Astrocyte (in vitro differentiated cells and primary cell): ENCODE measurements at regions not wholly inside any gene's neighbourhood (a gene's known extent, or its start where the extent isn't known, plus 50 kb on each side); places are given as distances from the start of the nearest gene placed in this dataset.

Experiments used
- DNase-seq: peaks from one replicate; pipeline ENCODE4 v3.0.0-alpha.2; 2010; ENCODE audit warnings: low read depth
- FAIRE-seq: peaks from 2 replicates; lab custom pipeline; 2011; peaks lifted over from hg19 to GRCh38; lab: Jason Lieb, UNC
- H2AFZ ChIP-seq: 2 replicates; pipeline ENCODE4 v1.6.0; 2012; ENCODE audit warnings: low read depth, low read length, inconsistent platforms
- H3K27ac ChIP-seq: 2 replicates; pipeline ENCODE4 v1.5.1; 2011; ENCODE audit warnings: low read depth, low read length, inconsistent platforms
- H3K27me3 ChIP-seq: 2 replicates; pipeline ENCODE4 v1.6.0; 2011; ENCODE audit warnings: low read length, inconsistent platforms; ENCODE audit not compliant: insufficient read depth
- H3K36me3 ChIP-seq: 2 replicates; pipeline ENCODE4 v1.5.1; 2011; ENCODE audit warnings: low read length, inconsistent platforms; ENCODE audit not compliant: insufficient read depth
- H3K4me1 ChIP-seq: 2 replicates; pipeline ENCODE4 v1.5.1; 2011; ENCODE audit warnings: low read length, inconsistent platforms; ENCODE audit not compliant: insufficient read depth
- H3K4me2 ChIP-seq: 2 replicates; pipeline ENCODE4 v1.6.0; 2012; ENCODE audit warnings: low read length, inconsistent platforms
- H3K4me3 ChIP-seq: 2 replicates; pipeline ENCODE4 v1.5.1; 2011; ENCODE audit warnings: low read depth, mild to moderate bottlenecking, low read length, inconsistent platforms; ENCODE audit not compliant: insufficient read depth
- H3K79me2 ChIP-seq: 2 replicates; pipeline ENCODE4 v1.6.0; 2012; ENCODE audit warnings: mild to moderate bottlenecking, low read length, inconsistent platforms; ENCODE audit not compliant: insufficient read depth
- H3K9ac ChIP-seq: 2 replicates; pipeline ENCODE4 v1.6.0; 2012; ENCODE audit warnings: mild to moderate bottlenecking, low read length, inconsistent platforms
- H3K9me3 ChIP-seq: 2 replicates; pipeline ENCODE4 v1.5.1; 2012; ENCODE audit warnings: low read depth, mild to moderate bottlenecking, low read length, inconsistent platforms; ENCODE audit not compliant: insufficient read depth
- H4K20me1 ChIP-seq: 2 replicates; pipeline ENCODE4 v1.6.0; 2012; ENCODE audit warnings: low read length, inconsistent platforms; ENCODE audit not compliant: insufficient read depth
- H3K27ac Mint-ChIP-seq: one replicate; pipeline ENCODE4 v1.8.0; 2021; ENCODE audit warnings: mild to moderate bottlenecking, mixed read lengths; ENCODE audit not compliant: unreplicated experiment
- H3K27me3 Mint-ChIP-seq: one replicate; pipeline ENCODE4 v1.8.0; 2021; ENCODE audit warnings: low read depth, mixed read lengths; ENCODE audit not compliant: unreplicated experiment
- H3K36me3 Mint-ChIP-seq: one replicate; pipeline ENCODE4 v1.8.0; 2021; ENCODE audit warnings: low read depth, mixed read lengths; ENCODE audit not compliant: unreplicated experiment
- H3K4me1 Mint-ChIP-seq: one replicate; pipeline ENCODE4 v1.8.0; 2021; ENCODE audit warnings: low read depth, mixed read lengths; ENCODE audit not compliant: unreplicated experiment
- H3K4me3 Mint-ChIP-seq: one replicate; pipeline ENCODE4 v1.8.0; 2021; ENCODE audit warnings: mild to moderate bottlenecking, moderate library complexity, mixed read lengths; ENCODE audit not compliant: unreplicated experiment
- H3K9me3 Mint-ChIP-seq: one replicate; pipeline ENCODE4 v1.8.0; 2021; ENCODE audit warnings: mild to moderate bottlenecking, mixed read lengths; ENCODE audit not compliant: unreplicated experiment
- CTCF ChIP-seq: IDR thresholded peaks from 2 replicates; pipeline ENCODE4 v1.5.1; 2011; ENCODE audit warnings: low read depth, mild to moderate bottlenecking, inconsistent platforms, low read length, moderate library complexity; ENCODE audit not compliant: insufficient read depth
- EZH2 ChIP-seq: IDR thresholded peaks from 2 replicates; pipeline ENCODE4 v1.6.1; 2012; ENCODE audit warnings: mild to moderate bottlenecking, low read length, inconsistent platforms; ENCODE audit not compliant: insufficient read depth

- Histone ChIP-seq H3K9ac (no peak overlapping the region), H3K4me1 (no peaks in the 10 kb centered on the region), H3K27ac (no peak overlapping the region), H3K27me3 (no peaks in the 10 kb centered on the region), H4K20me1 (no peaks in the 10 kb centered on the region), H3K36me3 (no peaks in the 10 kb centered on the region), H3K79me2 (no peaks in the 10 kb centered on the region), H3K9me3 (no peaks in the 10 kb centered on the region), H3K4me2 (no peak overlapping the region), H3K4me3 (no peak overlapping the region), H2AFZ (no peak overlapping the region)
- Mint-ChIP-seq H3K27me3 (no peaks in the 10 kb centered on the region), H3K4me1 (peaks cover 2% of the 10 kb centered on the region), H3K4me3 (no peak overlapping the region), H3K9me3 (peaks cover 6% of the 10 kb centered on the region), H3K36me3 (no peaks in the 10 kb centered on the region), H3K27ac (no peak overlapping the region)
- FAIRE-seq (no peak), DNase-seq (no peak)
- TF ChIP-seq EZH2 (no peak), CTCF (no peak)
Observed at GRCh38 chr9:11016081-11016480, 403.3 kb upstream of the PTPRD start.

- H3K4me1 ChIP-seq = no peaks in the 10 kb centered on the region
- no peak for FAIRE-seq
- no peaks in the 10 kb centered on the region for H3K4me1 Mint-ChIP-seq
- H3K36me3 ChIP-seq = no peaks in the 10 kb centered on the region
- TF ChIP-seq CTCF (no peak), EZH2 (no peak)
- no peaks in the 10 kb centered on the region for H4K20me1 ChIP-seq
- no peak overlapping the region for H3K27ac Mint-ChIP-seq
- no peaks in the 10 kb centered on the region for H3K9me3 Mint-ChIP-seq
- no peak overlapping the region for H3K27ac ChIP-seq
- H3K4me3 ChIP-seq = no peak overlapping the region
- H3K4me3 Mint-ChIP-seq = no peak overlapping the region
- H3K4me2 ChIP-seq = no peak overlapping the region
- no peak overlapping the region for H2AFZ ChIP-seq
- H3K9ac ChIP-seq = no peak overlapping the region
- no peaks in the 10 kb centered on the region for H3K36me3 Mint-ChIP-seq
- no peaks in the 10 kb centered on the region for H3K9me3 ChIP-seq
- H3K27me3 ChIP-seq = no peaks in the 10 kb centered on the region
- peaks cover 5% of the 10 kb centered on the region for H3K27me3 Mint-ChIP-seq
- H3K79me2 ChIP-seq = no peaks in the 10 kb centered on the region
- DNase-seq = no peak
Observed at GRCh38 chr9:11023201-11023600, 410.4 kb upstream of the PTPRD start.

DNA sequence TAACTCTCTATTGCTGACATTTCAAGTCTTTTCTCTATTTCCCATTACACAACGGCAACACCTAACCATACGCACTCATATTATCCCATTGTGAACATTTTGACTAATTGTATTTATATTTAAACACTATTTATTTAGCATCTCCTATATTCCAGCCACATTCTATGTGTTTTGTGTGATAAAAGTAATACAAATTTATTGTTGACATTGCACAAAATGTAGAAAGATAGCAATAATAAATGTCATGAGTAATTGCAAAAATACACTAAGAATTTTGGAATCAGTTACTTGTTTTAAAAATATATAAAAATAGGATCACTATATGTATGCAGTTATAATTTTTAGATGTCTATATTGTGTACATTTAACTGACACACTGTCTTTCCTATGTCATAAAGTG is 413.0 kb upstream of the PTPRD start:
- Mint-ChIP-seq H3K36me3 (no peaks in the 10 kb centered on the region), H3K27me3 (peaks cover 5% of the 10 kb centered on the region), H3K9me3 (no peaks in the 10 kb centered on the region), H3K27ac (no peak overlapping the region), H3K4me3 (no peak overlapping the region), H3K4me1 (no peaks in the 10 kb centered on the region)
- Histone ChIP-seq H3K4me1 (no peaks in the 10 kb centered on the region), H3K9ac (no peak overlapping the region), H3K27ac (no peak overlapping the region), H3K4me2 (no peak overlapping the region), H3K4me3 (no peak overlapping the region), H3K27me3 (no peaks in the 10 kb centered on the region), H3K9me3 (no peaks in the 10 kb centered on the region), H3K79me2 (no peaks in the 10 kb centered on the region), H3K36me3 (no peaks in the 10 kb centered on the region), H2AFZ (no peak overlapping the region), H4K20me1 (no peaks in the 10 kb centered on the region)
- no peak for DNase-seq
- no peak for TF ChIP-seq CTCF
- TF ChIP-seq EZH2 = no peak
- FAIRE-seq = no peak
